DND-41 (cell line): ENCODE measurements at regions not wholly inside any gene's neighbourhood (a gene's known extent, or its start where the extent isn't known, plus 50 kb on each side); places are given as distances from the start of the nearest gene placed in this dataset.
"Not testable (repeated sequence)": the region's sequence is repeated elsewhere in the genome, so short reads cannot be mapped to it uniquely, and the experiment has no call there.

Experiments used
- ATAC-seq: fragments of 200-7000 bp; cut with Tn5 transposase; 3 replicates; pipeline ENCODE4 v1.9.1; 2021; ENCODE audit warnings: low read depth; ENCODE audit not compliant: insufficient read depth
- DNase-seq: peaks from one replicate; pipeline ENCODE4 v3.0.0-alpha.2; 2020
- H2AFZ ChIP-seq: 2 replicates; pipeline ENCODE4 v1.6.0; 2012; ENCODE audit warnings: low read depth, low read length
- H3K27ac ChIP-seq: 2 replicates; pipeline ENCODE4 v1.5.1; 2012; ENCODE audit warnings: low read length, inconsistent platforms
- H3K27me3 ChIP-seq: fragments of 200-600 bp; sonication (generic); 2 replicates; pipeline ENCODE4 v1.6.0; 2012; ENCODE audit warnings: low read length, mild to moderate bottlenecking, inconsistent platforms; ENCODE audit not compliant: insufficient read depth, poor library complexity
- H3K36me3 ChIP-seq: 2 replicates; pipeline ENCODE4 v1.5.1; 2012; ENCODE audit warnings: low read length, inconsistent platforms; ENCODE audit not compliant: insufficient read depth
- H3K4me1 ChIP-seq: 2 replicates; pipeline ENCODE4 v1.5.1; 2012; ENCODE audit warnings: mild to moderate bottlenecking, low read length; ENCODE audit not compliant: insufficient read depth
- H3K4me2 ChIP-seq: 2 replicates; pipeline ENCODE4 v1.6.0; 2012; ENCODE audit warnings: mild to moderate bottlenecking, moderate library complexity, low read length, inconsistent platforms; ENCODE audit not compliant: insufficient read depth
- H3K4me3 ChIP-seq, 2 experiments: fragments of 200-600 bp in 1 of 2; shearing (Covaris generic) in 1 of 2; 2 replicates each; pipeline ENCODE4 v1.5.1; 2012 to 2016; ENCODE audit warnings: inconsistent platforms in 2 of 2, low read length in 2 of 2, mild to moderate bottlenecking in 2 of 2, low read depth in 1 of 2, moderate library complexity in 1 of 2
- H3K79me2 ChIP-seq: 2 replicates; pipeline ENCODE4 v1.6.0; 2012; ENCODE audit warnings: low read length, inconsistent platforms; ENCODE audit not compliant: insufficient read depth
- H3K9ac ChIP-seq: 2 replicates; pipeline ENCODE4 v1.6.0; 2012; ENCODE audit warnings: low read depth, mild to moderate bottlenecking, inconsistent platforms, low read length, moderate library complexity
- H3K9me3 ChIP-seq: 2 replicates; pipeline ENCODE4 v1.5.1; 2012; ENCODE audit warnings: low read length, moderate library complexity, mild to moderate bottlenecking, inconsistent platforms; ENCODE audit not compliant: insufficient read depth, severe bottlenecking
- H4K20me1 ChIP-seq: 2 replicates; pipeline ENCODE4 v1.6.0; 2012; ENCODE audit warnings: low read length; ENCODE audit not compliant: insufficient read depth
- EZH2 ChIP-seq: IDR thresholded peaks from 3 replicates; pipeline ENCODE4 v1.6.1; 2012; ENCODE audit warnings: borderline replicate concordance, low read depth, mild to moderate bottlenecking, moderate library complexity, low read length, inconsistent platforms; ENCODE audit not compliant: severe bottlenecking
- TF ChIP-seq, protein P1 (sequence below): IDR thresholded peaks from 2 replicates; pipeline ENCODE4 v1.5.1; 2012; ENCODE audit warnings: borderline replicate concordance, low read length, moderate library complexity, mild to moderate bottlenecking; ENCODE audit not compliant: poor library complexity, severe bottlenecking; ENCODE audit errors: extremely low read depth

DNA sequence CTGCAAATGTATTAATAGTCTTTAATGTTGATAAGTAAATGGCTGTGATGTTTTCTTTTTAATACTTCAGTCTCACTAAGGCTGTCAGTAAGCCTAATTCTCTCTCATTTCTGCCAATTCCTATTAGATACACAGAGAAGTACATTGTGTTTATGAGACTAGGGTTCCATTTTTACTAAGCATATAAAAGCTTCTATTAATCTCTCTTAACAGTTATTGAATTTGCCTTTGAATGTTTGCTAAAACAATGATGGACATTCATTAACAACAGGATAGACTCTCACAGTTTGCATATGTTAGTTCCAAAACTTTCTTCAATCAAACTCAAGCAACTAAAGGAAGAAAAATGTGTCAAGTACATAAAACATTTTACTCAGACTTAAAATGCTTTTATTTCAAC lies 659.3 kb downstream of the TLE1 start:
- H3K27me3 ChIP-seq: no peaks in the 10 kb centered on the region
- H4K20me1 ChIP-seq: no peaks in the 10 kb centered on the region
- H2AFZ ChIP-seq: no peak overlapping the region
- H3K4me1 ChIP-seq: peaks cover 47% of the 10 kb centered on the region
- H3K4me3 ChIP-seq: no peak overlapping the region
- H3K9ac ChIP-seq: no peak overlapping the region
- no peak overlapping the region for H3K4me2 ChIP-seq
- DNase-seq: no peak
- H3K9me3 ChIP-seq: no peaks in the 10 kb centered on the region
- H3K27ac ChIP-seq: no peak overlapping the region
- H3K36me3 ChIP-seq: no peaks in the 10 kb centered on the region
- no peak for TF ChIP-seq EZH2
- TF ChIP-seq, protein P1, sequence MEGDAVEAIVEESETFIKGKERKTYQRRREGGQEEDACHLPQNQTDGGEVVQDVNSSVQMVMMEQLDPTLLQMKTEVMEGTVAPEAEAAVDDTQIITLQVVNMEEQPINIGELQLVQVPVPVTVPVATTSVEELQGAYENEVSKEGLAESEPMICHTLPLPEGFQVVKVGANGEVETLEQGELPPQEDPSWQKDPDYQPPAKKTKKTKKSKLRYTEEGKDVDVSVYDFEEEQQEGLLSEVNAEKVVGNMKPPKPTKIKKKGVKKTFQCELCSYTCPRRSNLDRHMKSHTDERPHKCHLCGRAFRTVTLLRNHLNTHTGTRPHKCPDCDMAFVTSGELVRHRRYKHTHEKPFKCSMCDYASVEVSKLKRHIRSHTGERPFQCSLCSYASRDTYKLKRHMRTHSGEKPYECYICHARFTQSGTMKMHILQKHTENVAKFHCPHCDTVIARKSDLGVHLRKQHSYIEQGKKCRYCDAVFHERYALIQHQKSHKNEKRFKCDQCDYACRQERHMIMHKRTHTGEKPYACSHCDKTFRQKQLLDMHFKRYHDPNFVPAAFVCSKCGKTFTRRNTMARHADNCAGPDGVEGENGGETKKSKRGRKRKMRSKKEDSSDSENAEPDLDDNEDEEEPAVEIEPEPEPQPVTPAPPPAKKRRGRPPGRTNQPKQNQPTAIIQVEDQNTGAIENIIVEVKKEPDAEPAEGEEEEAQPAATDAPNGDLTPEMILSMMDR: no peak
- no peak for ATAC-seq
- H3K79me2 ChIP-seq: no peaks in the 10 kb centered on the region

DNA sequence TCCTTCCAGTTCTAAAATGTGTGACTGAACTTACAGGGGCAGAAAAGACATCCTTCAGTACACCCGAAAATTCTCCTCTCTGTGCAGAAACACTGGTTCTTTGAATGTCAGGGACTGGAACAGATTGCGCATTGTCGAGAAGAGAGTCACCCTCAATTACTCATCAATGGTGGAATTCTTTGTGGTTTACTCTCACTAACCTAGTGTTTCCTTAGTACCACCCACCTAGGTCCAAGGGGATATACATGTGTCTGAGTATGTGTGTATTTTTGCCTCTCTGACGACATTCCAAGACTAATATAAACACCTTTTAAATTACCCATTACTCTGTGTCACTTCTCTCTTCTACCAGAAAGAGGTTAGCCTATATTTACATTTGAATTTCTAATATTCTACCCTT lies 660.8 kb downstream of the TLE1 start:
- H2AFZ ChIP-seq: no peak overlapping the region
- TF ChIP-seq EZH2: no peak
- TF ChIP-seq, protein P1: no peak
- no peak overlapping the region for H3K4me3 ChIP-seq
- no peaks in the 10 kb centered on the region for H4K20me1 ChIP-seq
- no peak overlapping the region for H3K9ac ChIP-seq
- H3K27me3 ChIP-seq: no peaks in the 10 kb centered on the region
- no peaks in the 10 kb centered on the region for H3K79me2 ChIP-seq
- no peak for ATAC-seq
- no peak overlapping the region for H3K4me2 ChIP-seq
- H3K4me1 ChIP-seq: peaks cover 33% of the 10 kb centered on the region
- H3K9me3 ChIP-seq: no peaks in the 10 kb centered on the region
- DNase-seq: no peak
- no peaks in the 10 kb centered on the region for H3K36me3 ChIP-seq
- H3K27ac ChIP-seq: no peak overlapping the region

DNA sequence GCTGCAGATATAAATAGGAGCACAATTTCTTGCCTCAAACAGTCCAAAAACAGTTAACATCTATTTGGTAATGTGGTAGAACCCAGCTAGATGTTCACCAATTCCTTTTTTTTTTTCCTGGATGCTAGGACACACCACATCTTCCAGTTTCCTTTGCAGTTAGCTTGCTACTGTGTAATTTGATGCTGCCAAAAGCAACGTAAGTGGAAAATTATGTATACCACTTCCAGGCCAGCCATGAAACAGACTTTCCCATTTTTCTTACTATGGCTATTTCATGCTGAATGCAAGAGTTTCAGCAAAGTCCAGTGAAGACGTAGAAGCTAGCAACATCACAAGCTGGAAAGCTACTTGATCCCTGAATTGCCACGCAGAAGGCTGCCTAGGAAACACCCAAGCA lies 667.2 kb downstream of the TLE1 start:
- no peaks in the 10 kb centered on the region for H3K27me3 ChIP-seq

DNA sequence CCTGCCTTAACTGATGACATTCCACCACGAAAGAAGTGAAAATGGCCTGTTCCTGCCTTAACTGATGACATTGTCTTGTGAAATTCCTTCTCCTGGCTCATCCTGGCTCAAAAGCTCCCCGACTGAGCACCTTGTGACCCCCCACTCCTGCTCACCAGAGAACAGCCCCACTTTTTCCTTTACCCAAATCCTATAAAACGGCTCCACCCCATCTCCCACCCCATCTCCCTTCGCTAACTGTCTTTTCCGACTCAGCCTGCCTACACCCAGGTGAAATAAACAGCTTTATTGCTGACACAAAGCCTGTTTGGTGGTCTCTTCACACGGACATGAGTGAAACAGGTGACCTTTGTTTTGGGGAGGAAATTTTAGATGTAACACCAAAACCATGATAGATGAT lies 674.4 kb downstream of the TLE1 start:
- H3K36me3 ChIP-seq, H3K9me3 ChIP-seq, H3K4me1 ChIP-seq, ATAC-seq, H3K27me3 ChIP-seq, DNase-seq, H3K27ac ChIP-seq, H4K20me1 ChIP-seq, H3K79me2 ChIP-seq, H3K4me3 ChIP-seq, H3K4me2 ChIP-seq, H2AFZ ChIP-seq, H3K9ac ChIP-seq: not testable (repeated sequence)

More for the DNA sequence above, 667.2 kb downstream of the TLE1 start:
- no peak overlapping the region for H2AFZ ChIP-seq
- DNase-seq: no peak
- peaks cover 19% of the 10 kb centered on the region for H3K4me1 ChIP-seq
- no peaks in the 10 kb centered on the region for H3K36me3 ChIP-seq
- no peak overlapping the region for H3K27ac ChIP-seq
- no peak for ATAC-seq
- TF ChIP-seq, protein P1: no peak
- TF ChIP-seq EZH2: no peak
- no peak overlapping the region for H3K4me2 ChIP-seq
- H4K20me1 ChIP-seq: no peaks in the 10 kb centered on the region
- H3K9me3 ChIP-seq: no peaks in the 10 kb centered on the region
- H3K4me3 ChIP-seq: no peak overlapping the region
- no peak overlapping the region for H3K9ac ChIP-seq
- no peaks in the 10 kb centered on the region for H3K79me2 ChIP-seq

DNA sequence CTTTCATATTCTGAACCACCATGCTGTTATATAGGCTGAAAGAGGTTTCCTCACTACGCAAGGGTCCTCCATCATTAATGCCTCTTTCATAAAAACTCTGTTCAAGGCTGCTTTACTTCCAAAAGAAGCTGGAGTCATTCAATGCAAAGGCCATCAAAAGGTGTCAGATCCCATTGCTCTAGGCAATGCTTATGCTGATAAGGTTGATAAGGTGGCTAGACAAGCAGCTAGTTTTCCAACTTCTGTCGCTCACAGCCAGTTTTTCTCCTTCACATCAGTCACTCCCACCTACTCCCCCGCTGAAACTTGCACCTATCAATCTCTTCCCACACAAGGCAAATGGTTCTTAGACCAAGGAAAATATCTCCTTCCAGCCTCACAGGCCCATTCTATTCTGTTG lies 676.2 kb downstream of the TLE1 start:
- not testable (repeated sequence) for H3K9me3 ChIP-seq, DNase-seq, H3K4me1 ChIP-seq, H3K4me2 ChIP-seq, H2AFZ ChIP-seq, H3K27ac ChIP-seq, ATAC-seq, H3K79me2 ChIP-seq, H3K9ac ChIP-seq, H4K20me1 ChIP-seq, H3K36me3 ChIP-seq, H3K4me3 ChIP-seq, H3K27me3 ChIP-seq
